A673 (cell line): ENCODE measurements at regions not wholly inside any gene's neighbourhood (a gene's known extent, or its start where the extent isn't known, plus 50 kb on each side); places are given as distances from the start of the nearest gene placed in this dataset.

Experiments
- EZH2 ChIP-seq: fragments of 200-600 bp; sonication (generic); IDR thresholded peaks from 2 replicates; pipeline ENCODE4 v1.6.1; 2017; ENCODE audit warnings: borderline replicate concordance, low read depth, mild to moderate bottlenecking, mixed read lengths, antibody characterized with exemption, low read length; ENCODE audit not compliant: poor library complexity, severe bottlenecking
- TF ChIP-seq, protein P1 (sequence below): fragments of 300-800, 200-600 bp; sonication (generic); conservative IDR thresholded peaks from 2 replicates; pipeline ENCODE4 v1.5.1; 2017; ENCODE audit warnings: low read depth, mild to moderate bottlenecking, antibody characterized with exemption, low read length, moderate library complexity, mixed read lengths

DNA sequence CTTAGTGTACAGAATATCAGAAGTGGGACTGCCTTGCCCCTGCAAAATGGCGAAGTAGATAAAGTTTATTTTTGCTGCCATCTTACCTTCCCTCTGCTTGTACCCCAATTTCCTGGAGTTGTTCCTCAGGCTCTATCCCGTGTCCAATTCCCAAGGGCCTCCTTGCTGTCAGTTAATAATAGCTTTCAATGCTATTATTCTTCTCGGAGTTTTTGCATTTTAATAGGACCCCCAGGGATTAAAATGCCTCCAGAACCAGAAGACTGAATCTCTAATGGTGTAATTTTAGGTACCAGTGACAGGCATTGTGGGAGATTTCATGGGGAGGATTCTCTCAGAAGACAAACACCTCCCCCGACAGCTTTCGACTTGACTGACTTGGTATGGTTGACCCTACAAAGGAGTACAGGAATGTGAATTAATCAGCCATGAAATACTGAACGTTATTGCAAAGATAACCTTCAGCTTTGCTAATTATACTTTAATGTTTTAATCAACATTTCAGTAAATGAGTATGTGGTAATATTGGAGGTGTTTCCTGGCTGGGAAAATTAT lies 75.2 kb downstream of the ZNF22 start:
- TF ChIP-seq, protein P1, sequence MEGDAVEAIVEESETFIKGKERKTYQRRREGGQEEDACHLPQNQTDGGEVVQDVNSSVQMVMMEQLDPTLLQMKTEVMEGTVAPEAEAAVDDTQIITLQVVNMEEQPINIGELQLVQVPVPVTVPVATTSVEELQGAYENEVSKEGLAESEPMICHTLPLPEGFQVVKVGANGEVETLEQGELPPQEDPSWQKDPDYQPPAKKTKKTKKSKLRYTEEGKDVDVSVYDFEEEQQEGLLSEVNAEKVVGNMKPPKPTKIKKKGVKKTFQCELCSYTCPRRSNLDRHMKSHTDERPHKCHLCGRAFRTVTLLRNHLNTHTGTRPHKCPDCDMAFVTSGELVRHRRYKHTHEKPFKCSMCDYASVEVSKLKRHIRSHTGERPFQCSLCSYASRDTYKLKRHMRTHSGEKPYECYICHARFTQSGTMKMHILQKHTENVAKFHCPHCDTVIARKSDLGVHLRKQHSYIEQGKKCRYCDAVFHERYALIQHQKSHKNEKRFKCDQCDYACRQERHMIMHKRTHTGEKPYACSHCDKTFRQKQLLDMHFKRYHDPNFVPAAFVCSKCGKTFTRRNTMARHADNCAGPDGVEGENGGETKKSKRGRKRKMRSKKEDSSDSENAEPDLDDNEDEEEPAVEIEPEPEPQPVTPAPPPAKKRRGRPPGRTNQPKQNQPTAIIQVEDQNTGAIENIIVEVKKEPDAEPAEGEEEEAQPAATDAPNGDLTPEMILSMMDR = no peak
- TF ChIP-seq EZH2 = no peak
